ENCODE measurements at regions not wholly inside any gene's neighbourhood (a gene's known extent, or its start where the extent isn't known, plus 50 kb on each side); places are given as distances from the start of the nearest gene placed in this dataset.
"Not testable (repeated sequence)": the region's sequence is repeated elsewhere in the genome, so short reads cannot be mapped to it uniquely, and the experiment has no call there.

DNA sequence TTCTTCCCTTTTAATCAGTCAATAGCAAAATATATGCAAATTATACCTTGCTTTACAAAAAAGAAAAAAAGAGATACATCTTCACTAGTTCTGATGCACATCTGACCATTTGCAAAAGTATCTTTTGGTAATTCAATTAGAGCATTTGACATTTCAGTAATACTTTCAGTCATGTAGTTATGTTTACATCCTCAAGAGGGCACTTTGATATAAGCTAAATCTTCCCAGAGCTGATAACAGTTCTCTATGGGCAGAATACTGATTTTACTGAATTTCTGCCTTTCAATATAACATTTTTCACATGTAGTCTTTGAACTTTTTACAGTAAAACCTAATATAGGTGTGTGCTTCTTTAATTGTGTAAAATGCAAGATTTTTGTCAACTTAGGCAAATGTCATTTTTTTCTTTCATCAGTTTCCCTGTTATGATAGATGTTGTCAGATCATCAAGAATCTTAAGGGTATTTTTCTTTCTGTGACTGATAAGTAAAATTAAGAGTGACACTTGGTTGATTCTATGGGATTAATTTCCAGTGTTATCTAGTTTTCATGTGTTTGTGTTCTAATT, 703.5 kb upstream of the SEMA3D start:
- no peak for DNase-seq (ENCODE audit: low read depth)

DNA sequence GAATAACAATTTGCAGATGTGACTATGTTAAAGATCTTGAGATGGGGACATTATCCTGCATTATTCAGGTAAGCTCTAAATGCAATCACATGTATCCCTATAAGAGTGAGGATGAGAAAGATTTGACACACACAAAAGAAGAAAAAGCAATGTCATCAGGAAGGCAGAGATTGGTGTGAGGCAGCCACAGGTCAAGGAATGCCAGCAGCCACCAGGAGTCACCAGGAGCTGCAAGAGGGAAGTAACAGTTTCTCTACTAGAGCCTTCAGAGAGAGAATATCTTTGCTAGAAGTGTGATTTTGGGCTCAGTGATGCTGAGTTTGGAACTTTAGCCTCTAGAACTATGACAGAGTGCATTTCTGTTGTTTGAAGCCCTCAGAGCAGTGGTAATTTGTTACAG, 700.3 kb upstream of the SEMA3D start:
- no peak for DNase-seq (ENCODE audit: low read depth)

DNA sequence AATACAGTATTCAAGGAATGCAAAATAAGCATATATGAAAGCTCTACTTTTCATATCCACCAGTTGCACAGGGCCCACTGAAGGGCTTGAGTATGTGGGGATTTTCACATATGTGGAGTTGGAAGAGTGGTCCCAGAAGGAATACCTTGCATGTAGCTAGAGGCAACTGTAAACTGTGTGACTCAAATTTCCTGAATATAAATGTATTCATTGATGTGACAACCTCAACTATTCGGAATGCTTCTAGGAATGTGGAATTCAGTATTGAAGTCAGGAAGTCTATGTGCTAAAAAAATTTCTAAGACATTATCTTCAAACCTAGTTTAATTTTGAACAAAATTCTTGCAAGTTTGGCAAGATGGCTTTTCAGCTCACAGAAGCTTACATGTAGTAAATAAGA, 695.5 kb upstream of the SEMA3D start:
- no peak for DNase-seq (ENCODE audit: low read depth)

DNA sequence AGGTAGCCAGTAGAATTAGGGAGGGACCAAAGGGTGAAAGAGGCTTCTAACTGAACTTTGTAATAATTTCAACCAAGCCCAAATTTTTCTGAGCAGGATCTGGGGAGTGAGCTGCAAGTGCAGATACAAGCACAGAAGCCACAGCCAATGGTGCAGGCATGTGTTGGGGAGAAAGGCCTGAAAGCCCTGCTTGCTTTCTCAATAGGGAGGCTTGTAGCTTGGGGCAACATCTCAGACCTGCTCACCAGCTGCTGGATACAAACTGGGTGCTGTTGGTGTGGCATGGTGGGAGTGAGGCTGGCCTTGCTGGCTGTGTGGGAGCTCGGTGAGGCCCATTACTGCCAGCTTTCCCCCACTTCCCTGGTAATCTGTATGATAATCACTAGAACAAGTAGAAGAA, 688.5 kb upstream of the SEMA3D start:
- DNase-seq (ENCODE audit: low read depth), result no peak

DNA sequence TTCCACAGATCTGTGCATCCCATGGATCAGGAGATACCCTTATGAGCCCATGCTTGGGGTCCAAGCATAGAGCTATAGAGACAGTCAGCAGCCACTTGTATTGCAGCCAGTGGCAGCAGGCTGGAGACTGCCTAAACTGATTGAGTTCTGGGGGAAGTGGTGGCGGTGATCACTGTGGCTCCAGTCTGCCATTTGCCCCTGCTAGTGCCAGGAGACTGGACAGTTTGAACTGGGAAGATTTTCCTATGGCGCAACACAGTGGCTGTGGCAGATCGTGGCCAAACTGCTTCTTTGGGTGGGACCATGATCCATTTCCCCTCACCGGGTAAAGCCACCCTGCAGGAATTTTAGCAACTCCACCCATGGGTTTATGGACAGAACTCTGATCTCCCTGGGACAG, 679.7 kb upstream of the SEMA3D start:
- no peak for DNase-seq (ENCODE audit: low read depth)

DNA sequence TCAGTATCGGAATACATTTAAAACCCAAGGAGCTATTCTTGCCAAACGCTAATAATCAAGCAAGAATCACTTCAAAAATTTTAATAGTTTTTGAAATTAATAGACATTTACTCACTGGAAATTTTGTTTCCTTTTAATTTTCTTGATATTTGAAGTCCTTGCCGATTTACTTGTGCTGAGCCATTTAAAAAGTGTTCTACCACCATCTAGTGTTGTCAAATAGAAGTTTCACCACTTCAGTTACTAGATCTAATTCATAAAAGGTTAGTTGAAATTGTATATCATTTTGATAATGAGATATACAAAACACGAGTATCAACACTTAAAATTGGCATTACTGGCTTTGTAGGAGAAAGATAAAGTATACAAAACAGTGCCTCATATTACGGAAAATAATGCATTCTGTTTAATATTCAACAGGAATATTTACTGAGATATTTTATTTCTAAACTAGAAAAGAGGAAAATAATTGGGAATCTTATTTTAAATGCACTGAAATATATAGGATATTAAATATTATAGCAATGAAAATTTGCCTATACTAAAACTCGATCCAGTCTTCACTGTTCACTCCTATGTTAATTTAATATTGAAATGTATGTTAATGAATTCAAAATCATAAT, 664.8 kb upstream of the SEMA3D start:
- DNase-seq (ENCODE audit: low read depth), result no peak

DNA sequence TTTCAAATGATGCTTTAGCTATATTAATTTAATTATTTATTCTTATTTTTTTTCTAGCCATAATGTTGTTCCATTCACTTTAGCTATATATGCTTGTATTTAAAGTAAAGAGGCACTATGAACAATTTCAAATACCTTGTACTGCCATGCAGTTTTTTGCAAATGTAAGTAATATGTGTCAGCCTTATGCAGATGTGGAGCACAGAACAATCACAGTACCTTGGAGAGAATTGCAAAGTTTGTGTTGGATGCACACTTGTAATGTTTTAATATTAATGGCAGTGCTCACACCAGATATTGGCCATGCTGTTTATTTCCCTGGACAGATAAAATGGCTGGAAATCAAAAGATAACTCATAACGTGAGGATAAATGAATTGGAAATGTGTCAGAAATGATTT, 663.5 kb upstream of the SEMA3D start:
- DNase-seq (ENCODE audit: low read depth), result no peak

DNA sequence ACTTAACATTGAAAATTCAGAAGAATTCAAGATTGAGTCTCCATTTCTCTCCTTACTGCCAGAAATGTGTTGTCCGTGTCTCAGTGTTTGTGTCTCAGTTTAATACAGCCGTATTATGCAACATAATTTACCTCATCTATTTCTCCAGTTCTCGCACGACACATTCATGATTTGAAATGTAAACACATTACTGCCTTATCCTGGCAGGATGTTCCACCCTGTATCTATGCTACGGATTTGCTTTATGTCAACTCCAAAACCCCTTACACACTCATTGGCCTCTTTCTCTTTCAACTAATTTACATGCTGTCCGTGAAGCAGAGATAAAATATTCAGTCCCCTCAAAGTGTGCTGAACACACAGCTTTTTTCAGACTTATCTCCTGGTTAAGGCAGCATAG, 653.7 kb upstream of the SEMA3D start:
- no peak for DNase-seq (ENCODE audit: low read depth)

DNA sequence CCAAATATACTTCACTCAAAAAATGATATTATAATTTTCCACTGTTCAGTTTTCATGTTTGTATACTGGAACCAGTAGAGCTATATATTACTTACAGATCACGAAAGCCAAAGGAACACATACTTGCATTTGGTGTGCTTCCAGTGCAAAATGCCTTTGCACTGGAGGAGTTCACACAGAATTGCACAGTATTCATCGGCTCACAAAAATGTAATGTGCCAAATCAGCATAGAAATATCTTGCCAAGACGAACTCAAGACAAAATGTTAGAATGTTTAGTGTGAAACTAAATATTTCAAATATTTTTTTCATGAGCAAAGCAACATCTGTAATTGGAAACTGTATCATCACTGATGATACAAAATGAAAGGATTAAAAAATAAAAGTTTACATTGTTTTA, 646.2 kb upstream of the SEMA3D start:
- DNase-seq (ENCODE audit: low read depth), result no peak

DNA sequence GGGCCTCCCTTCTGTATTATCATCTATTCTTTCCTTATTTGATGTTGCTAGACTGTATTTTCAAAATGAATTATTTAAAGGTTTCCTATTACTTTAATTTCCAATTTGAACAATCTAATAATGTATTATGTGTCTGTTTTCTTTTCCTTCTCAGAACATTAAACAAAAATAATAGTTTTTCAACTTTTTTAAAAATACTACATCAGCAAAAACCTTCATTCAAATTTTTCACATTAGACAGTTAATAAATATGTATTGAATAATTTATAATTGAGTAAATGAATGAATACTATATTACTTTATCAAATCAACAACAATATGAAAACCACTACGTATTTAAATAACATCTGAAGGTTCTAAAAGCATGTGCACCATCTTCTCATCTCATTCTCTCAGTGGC, 644.1 kb upstream of the SEMA3D start:
- no peak for DNase-seq (ENCODE audit: low read depth)

DNA sequence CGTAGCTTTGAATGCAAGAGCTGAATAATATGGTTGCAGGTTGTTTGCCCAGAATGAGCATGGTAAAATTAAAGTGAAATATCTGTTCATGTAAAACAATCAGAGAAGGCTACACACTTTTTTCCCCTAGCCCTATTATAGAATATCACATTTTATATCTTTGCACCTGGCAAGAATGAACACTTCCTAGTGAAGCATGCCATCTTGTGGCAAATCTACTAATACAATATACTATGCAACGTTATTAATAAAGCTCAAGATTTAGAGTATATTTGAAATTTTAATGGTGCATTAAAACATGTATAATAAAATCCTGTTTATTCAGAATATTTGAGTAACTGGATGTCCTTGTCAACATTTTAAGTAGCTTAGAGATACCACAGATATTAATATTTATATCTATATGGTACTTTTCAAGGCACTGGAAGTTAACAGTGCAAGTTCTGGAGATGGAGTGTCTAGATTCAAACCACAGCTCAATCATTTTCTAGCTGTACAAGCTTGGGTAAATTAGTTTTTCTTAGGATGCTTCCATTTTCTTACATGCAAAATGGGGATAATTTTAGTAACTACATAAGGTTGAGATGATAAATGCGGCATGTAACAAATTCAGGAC, 643.1 kb upstream of the SEMA3D start:
- DNase-seq (ENCODE audit: low read depth), result no peak

DNA sequence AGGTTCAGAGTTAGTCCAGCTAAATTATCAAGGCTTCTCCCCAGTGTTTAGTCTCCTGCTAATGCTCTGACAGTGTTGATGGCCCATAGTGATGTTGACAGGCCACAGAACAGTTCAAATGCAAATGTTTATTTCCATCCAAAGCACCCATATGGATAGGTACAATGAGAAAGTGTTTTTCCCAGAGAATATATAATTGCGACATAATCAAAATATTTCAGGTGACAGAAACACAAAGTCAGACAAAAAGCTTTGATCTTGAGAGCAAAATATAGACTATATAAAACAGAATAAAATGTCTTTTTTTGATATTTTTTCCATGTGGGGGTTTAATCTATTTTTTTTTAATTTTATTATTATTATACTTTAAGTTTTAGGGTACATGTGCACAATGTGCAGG, 642.3 kb upstream of the SEMA3D start:
- no peak for DNase-seq (ENCODE audit: low read depth)

DNA sequence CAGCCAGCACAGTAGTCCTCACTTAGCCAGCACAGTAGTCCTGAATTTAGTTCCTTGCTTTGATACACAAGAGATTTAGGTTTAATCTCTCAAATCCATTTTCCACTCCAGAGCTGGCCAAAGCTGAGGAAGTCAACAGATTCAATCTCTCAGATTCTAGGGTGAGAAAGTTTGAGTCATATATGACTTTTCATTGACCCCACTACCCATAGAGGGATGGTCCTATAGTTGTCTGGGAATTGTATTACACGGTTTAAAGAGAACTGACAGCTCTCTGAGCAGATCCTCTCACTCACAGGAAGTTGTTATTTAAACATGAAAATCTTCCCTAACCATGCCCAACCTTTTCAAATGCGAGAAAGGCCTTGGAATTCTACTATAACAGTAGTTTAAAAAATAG, 641.8 kb upstream of the SEMA3D start:
- no peak for DNase-seq (ENCODE audit: low read depth)

DNA sequence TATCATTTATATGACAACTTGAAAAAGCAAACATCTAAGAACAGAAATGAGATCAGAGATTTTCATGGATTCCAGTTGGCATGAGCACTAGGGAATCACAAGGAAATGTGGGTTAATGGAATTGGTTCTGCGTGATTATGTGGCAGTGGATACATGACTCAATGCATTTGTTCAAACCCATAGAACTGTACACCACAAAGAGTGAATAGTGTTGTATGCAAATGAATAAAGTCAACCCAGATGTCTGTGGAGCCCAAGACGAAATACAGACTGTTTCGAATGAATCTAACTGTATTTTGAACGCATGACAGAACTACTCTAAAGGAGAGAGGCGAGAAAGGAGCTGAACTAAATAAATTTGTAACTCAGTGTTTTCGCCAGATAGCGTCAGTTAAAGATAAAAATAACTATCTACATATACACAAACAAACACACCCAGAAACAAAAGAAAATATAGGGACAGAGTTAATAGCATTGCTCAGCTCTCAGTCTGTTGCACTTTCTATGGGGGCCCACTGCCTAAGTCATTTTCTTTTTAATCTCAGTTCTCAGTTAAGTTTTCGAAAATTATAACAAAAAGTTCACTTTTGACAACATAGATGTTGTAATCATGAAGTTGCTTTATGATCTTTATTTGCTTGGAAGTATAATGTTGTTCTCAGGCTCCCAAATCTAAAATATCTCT, 636.7 kb upstream of the SEMA3D start:
- DNase-seq (ENCODE audit: low read depth), result no peak

DNA sequence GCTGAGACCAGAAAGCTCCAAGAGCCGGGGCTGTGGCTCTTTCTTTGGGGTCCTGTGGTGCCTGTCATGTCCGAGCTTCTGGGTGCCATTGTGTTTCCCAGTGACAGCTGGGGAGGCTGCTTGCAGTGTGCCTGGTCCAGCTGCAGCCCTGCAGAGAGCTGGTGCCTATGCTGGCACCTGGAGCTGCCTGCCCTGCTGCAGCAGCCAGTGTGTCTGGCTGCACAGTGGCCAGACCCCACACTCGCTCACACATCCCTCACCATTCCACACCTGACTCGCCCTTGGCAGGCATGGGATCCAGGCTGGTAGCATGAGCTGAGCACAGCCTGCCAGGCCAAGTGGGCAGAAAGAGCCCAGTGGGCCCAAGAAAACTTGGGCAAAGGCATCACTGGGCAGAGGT, 635.1 kb upstream of the SEMA3D start:
- no peak for DNase-seq (ENCODE audit: low read depth)

DNA sequence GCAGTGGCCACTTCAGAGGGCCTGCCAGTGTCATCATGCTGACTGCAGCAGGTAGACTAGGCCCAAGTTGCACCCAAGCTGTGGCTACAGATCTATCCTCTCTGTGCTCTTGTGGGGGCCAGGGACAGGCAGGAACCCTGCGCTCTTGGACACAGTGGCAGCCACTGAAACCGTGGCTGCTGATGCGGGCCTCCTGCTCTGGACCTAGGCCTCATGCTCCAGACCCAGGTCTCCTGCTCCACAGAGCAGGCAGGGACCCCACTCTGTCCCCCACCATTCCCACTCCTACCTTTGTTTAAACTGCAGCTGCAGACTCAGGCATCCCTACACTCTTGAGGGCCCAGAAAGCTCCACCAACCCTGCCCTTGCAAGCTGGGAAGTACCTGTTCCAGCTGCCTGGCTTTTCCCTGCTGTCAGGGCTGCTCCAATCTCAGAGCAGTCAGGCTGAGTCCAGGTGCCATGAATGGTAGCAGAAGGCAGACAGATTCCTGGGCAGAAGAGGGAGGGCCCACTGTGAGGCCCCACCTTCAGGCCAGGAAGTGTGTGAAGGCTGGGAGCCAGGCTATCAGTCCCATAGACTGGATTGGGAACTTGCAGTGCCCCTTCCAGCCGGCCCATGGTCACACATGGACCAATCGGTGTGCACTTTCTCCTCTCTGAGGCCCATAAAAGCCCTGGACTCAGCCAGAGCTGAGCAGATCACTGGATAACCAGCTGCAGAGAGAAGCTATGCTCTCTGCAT, 634.0 kb upstream of the SEMA3D start:
- DNase-seq (ENCODE audit: low read depth), result no peak

DNA sequence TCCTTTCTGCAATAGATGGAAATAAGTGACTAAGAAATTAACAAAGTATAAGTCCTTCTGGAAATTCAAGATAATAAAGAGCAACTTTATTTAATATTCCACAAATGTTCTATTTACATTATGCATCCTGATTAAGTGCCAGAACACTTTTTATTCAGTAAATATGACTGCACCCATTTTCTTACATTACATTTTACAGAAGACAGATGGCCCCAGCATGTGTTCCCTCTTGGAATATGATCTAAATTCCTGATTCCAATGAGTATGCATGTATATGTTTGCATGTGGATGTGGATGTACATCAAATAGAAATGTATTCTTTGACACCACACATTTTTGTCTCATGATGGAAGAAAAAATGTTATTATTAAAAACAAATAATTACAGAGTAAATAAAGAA, 628.7 kb upstream of the SEMA3D start:
- no peak for DNase-seq (ENCODE audit: low read depth)

DNA sequence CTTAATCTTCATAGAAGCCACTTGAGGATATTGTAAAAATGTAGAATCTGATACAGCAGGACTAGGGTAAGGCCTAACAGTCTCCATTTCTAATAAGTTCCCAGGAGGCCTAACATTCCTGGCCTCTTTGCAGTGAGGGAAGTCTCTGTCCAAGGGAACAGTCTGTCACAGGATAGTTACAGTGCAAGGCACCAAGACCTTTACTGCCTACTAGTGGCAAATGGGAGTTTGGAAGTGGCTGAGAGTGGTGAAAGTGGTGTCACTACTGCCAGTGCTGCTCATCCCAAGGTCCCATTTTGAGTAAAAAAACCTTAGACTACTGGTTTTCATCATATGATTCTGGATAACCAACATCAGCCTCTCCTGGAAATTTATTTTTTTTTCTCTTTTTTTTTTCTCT, 619.5 kb upstream of the SEMA3D start:
- no peak for DNase-seq (ENCODE audit: low read depth)

DNA sequence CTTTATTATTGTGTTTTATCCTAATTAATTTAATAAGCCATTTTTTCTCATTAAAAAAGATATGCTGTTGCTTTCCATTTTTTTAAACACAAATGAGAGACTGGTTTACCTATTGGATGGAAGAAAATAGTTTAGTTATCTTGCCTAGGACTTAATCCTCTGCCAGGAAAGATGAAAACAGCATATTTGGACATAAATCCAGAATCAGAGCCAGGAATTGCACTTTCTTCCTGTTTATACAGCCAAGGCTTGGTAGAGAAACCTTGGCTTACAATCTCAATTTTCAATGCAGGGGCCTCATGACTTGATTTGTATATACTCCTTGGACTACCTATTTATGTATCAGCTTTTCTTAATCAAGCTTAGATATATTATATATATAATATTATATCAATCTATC, 618.8 kb upstream of the SEMA3D start:
- DNase-seq (ENCODE audit: low read depth), result no peak

DNA sequence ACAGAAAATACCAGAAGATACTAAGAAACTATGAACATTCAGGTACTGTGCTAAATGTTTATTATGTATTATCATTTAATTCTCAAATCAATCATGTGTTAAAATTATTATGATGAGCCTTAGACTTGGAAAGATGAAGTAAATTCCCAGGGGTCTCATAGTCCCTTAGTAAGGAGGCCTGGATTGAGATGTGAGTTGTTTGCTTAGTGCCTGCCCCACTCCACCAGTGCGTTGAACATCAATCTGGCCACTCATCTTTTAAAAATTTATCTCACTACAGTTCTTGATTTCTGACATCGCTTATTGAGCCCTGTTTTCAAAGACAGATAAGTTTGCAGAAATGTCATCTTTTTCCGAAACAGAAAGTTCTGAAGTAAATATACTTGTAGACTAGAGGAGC, 618.4 kb upstream of the SEMA3D start:
- no peak for DNase-seq (ENCODE audit: low read depth)

DNA sequence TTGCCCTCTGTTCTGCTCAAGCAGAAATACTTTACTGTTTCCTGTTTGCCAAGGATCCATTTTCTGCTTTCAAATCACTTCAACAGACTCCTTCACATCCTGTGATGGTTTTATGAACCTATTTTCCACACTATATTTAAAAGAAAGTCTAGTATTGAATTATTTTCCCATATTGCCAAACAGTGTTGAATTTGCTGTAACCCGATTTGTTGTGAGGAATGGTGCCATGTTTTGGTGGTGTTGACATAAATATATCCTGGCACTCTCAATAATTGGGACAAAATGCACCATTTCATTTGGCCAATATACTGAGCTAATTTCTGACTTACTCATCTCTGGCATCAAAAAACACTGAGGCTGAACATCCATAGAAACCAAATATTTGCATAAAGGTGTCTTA, 615.4 kb upstream of the SEMA3D start:
- DNase-seq (ENCODE audit: low read depth), result no peak

DNA sequence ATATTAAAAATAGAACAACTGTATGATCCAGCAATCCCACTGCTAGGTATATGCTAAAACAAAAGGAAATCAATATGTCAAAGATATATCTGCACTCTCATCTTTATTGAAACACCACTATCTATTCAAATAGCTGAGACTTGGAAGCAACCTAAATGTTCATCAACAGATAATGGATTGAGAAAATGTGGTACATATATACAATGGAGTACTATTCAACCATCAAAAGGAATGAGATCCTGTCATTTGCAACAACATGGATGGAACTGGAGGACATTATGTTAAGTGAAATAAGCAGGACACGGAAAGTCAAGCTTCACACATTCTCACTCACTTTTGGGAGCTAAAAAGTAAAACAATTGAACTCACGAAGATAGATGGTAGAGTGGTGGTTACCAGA, 610.1 kb upstream of the SEMA3D start:
- DNase-seq (ENCODE audit: low read depth), result no peak

DNA sequence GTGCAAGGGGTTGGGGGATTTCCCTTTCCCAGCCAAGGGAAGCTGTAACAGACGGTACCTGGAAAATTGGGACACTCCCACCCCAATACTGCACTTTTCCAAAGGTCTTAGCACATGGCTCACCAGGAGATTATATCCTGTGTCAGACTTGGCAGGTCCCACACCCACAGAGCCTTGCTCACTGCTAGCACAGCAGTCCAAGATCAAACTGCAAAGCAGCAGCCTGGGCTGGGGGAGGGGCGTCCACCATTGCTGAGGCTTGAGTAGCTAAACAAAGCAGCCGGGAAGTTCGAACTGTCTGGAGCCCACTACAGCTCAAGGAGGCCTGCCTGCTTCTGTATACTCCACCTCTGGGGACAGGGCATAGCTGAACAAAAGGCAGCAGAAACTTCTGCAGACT, 604.2 kb upstream of the SEMA3D start:
- DNase-seq (ENCODE audit: low read depth), result not testable (repeated sequence)

Measured in GM04504 (cell line).